ENCODE measurements at regions not wholly inside any gene's neighbourhood (a gene's known extent, or its start where the extent isn't known, plus 50 kb on each side); places are given as distances from the start of the nearest gene placed in this dataset.

DNA sequence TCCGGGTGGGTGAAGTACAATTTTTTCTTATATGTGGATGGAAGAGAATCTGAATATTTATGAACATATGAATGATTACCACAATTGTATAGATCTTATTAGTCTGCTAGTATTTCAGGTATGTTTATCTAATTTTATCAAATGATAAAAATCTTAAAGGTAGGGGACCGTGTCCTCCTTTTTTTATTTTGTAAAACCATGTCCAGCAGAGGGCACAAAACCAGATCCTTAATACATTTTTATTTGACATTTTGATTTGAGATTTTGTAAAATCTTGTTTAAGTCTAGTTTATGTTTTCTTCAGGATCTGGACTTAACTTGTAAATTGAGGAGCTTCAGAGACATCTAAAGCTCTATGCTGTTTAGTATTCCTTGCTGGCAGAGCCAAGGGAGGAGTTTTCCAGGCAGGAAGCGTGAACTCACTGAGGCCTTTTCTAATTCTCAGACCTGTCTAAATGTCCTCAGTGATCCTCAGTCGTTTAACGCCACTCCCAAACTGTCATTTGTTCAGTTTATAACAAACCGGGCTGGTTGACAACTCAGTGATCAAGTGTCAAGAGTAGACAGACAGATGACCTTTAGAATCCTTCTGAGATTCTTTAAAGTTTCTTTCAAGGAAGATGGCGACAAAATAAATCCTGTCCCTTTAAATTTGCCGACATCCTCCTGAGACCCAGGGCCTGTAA is 263.9 kb downstream of the KTN1 start:
- Histone ChIP-seq H3K27ac (ENCODE audit: low read depth, low read length) (no peak overlapping the region), H3K9ac (ENCODE audit: low read length) (no peak overlapping the region), H3K4me2 (ENCODE audit: low read depth, low read length, poor library complexity, severe bottlenecking) (no peak overlapping the region), H3K9me2 (replicated peaks; ENCODE audit: insufficient read depth, low read length) (no peaks in the 10 kb centered on the region), H3K9me3 (ENCODE audit: insufficient read depth, low read length) (no peaks in the 10 kb centered on the region), H2AFZ (ENCODE audit: low read depth, low read length, severe bottlenecking) (no peak overlapping the region), H3K4me3 (ENCODE audit: insufficient read depth, low read length, poor library complexity, severe bottlenecking) (no peak overlapping the region), H4K20me1 (ENCODE audit: low read depth, low read length) (no peaks in the 10 kb centered on the region), H3K79me2 (ENCODE audit: insufficient read depth, low read length) (no peaks in the 10 kb centered on the region), H3F3A (ENCODE audit: insufficient read depth) (no peaks in the 10 kb centered on the region), H3K36me3 (ENCODE audit: low read length) (no peaks in the 10 kb centered on the region), H3K27me3 (ENCODE audit: low read length) (no peaks in the 10 kb centered on the region; the same call in 1 of the 2 replicates)
- TF ChIP-seq CTCF (IDR thresholded peaks at IDR 0.05; ENCODE audit: insufficient read depth, low read length, poor library complexity, severe bottlenecking) (no peak), EZH2phosphoT487 (conservative IDR thresholded peaks at IDR 0.05; ENCODE audit: low read length) (no peak)

- Histone ChIP-seq H3K27me3 (ENCODE audit: low read length) (no peaks in the 10 kb centered on the region; the same call in 1 of the 2 replicates), H3K9me2 (replicated peaks; ENCODE audit: insufficient read depth, low read length) (no peaks in the 10 kb centered on the region), H3K27ac (ENCODE audit: low read depth, low read length) (no peak overlapping the region), H2AFZ (ENCODE audit: low read depth, low read length, severe bottlenecking) (no peak overlapping the region), H4K20me1 (ENCODE audit: low read depth, low read length) (no peaks in the 10 kb centered on the region), H3K9me3 (ENCODE audit: insufficient read depth, low read length) (no peaks in the 10 kb centered on the region), H3K36me3 (ENCODE audit: low read length) (no peaks in the 10 kb centered on the region), H3K79me2 (ENCODE audit: insufficient read depth, low read length) (no peaks in the 10 kb centered on the region), H3K4me2 (ENCODE audit: low read depth, low read length, poor library complexity, severe bottlenecking) (no peak overlapping the region), H3K9ac (ENCODE audit: low read length) (no peak overlapping the region), H3K4me3 (ENCODE audit: insufficient read depth, low read length, poor library complexity, severe bottlenecking) (no peak overlapping the region), H3F3A (ENCODE audit: insufficient read depth) (no peaks in the 10 kb centered on the region)
- no peak for TF ChIP-seq EZH2phosphoT487 (conservative IDR thresholded peaks at IDR 0.05; ENCODE audit: low read length)
- no peak for TF ChIP-seq CTCF (IDR thresholded peaks at IDR 0.05; ENCODE audit: insufficient read depth, low read length, poor library complexity, severe bottlenecking)
Measured at GRCh38 chr14:55845963-55846825, 266.2 kb downstream of the KTN1 start.

DNA sequence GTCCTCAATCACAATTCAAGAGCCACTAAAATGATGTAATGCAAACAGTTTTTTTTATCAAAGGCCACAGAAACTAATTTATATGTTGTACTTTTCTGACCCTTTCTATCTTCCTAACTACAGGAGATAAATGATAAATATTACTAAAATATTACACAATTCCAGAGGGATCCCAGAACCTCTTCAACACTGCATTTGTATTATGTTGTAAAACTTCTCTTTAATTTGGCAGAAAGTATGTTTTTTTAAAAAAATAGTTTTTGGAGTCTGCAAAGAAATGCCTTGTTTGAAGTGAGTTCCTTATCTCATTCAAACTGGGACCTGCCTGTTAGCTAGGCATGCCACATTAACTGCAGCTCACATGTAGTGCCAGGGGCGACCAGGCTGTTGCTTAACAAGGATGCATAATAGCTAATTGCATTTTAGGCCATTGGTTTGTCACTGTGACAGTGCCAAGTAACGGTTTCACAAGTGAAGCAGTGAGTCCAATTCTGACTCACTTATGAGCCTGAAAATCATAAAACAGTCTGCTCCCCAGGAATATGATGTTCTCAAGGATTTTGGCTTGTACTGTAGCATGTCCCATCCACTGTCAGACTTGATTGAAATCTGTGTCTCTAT is 266.9 kb downstream of the KTN1 start:
- TF ChIP-seq EZH2phosphoT487 (conservative IDR thresholded peaks at IDR 0.05; ENCODE audit: low read length) (no peak), CTCF (IDR thresholded peaks at IDR 0.05; ENCODE audit: insufficient read depth, low read length, poor library complexity, severe bottlenecking) (no peak)
- H3K9ac ChIP-seq (ENCODE audit: low read length) = no peak overlapping the region
- H3K79me2 ChIP-seq (ENCODE audit: insufficient read depth, low read length) = no peaks in the 10 kb centered on the region
- H3K9me3 ChIP-seq (ENCODE audit: insufficient read depth, low read length) = no peaks in the 10 kb centered on the region
- no peaks in the 10 kb centered on the region for H3K36me3 ChIP-seq (ENCODE audit: low read length)
- no peaks in the 10 kb centered on the region for H3K9me2 ChIP-seq (replicated peaks; ENCODE audit: insufficient read depth, low read length)
- H3K27ac ChIP-seq (ENCODE audit: low read depth, low read length) = no peak overlapping the region
- H2AFZ ChIP-seq (ENCODE audit: low read depth, low read length, severe bottlenecking) = no peak overlapping the region
- no peaks in the 10 kb centered on the region for H4K20me1 ChIP-seq (ENCODE audit: low read depth, low read length)
- H3F3A ChIP-seq (ENCODE audit: insufficient read depth) = no peaks in the 10 kb centered on the region
- no peak overlapping the region for H3K4me2 ChIP-seq (ENCODE audit: low read depth, low read length, poor library complexity, severe bottlenecking)
- no peak overlapping the region for H3K4me3 ChIP-seq (ENCODE audit: insufficient read depth, low read length, poor library complexity, severe bottlenecking)
- no peaks in the 10 kb centered on the region; the same call in 1 of the 2 replicates for H3K27me3 ChIP-seq (ENCODE audit: low read length)
